CD4-positive, CD25-positive, alpha-beta regulatory T cell (primary cell): ENCODE measurements at regions not wholly inside any gene's neighbourhood (a gene's known extent, or its start where the extent isn't known, plus 50 kb on each side); places are given as distances from the start of the nearest gene placed in this dataset.
A peak's percentile ranks its signal among the peaks of the same experiment; 100 is the strongest.

Source experiments
- ATAC-seq, 2 donors: fragments of 150-1000 bp; cut with Tn5 transposase; one replicate each; pipeline ENCODE4 v1.10.0; 2021; ENCODE audit warnings: low read depth in 2 of 2, moderate number of reproducible peaks in 2 of 2, moderate library complexity in 1 of 2
- DNase-seq, 3 donors: peaks; one replicate each; pipeline versions ENCODE4 v3.0.0 to v3.0.0-alpha.2; 2012 to 2022; ENCODE audit warnings: mixed read lengths in 1 of 3
- H3K27ac ChIP-seq: one replicate; pipeline ENCODE4 v1.7.0; 2013; ENCODE audit warnings: mild to moderate bottlenecking, low read length; ENCODE audit not compliant: insufficient read depth, poor library complexity, severe bottlenecking
- H3K27me3 ChIP-seq: one replicate; pipeline ENCODE4 v1.7.0; 2013; ENCODE audit warnings: low read length; ENCODE audit not compliant: control insufficient read depth, insufficient read depth
- H3K36me3 ChIP-seq: one replicate; pipeline ENCODE4 v1.7.0; 2013; ENCODE audit warnings: mild to moderate bottlenecking, low read length, moderate library complexity; ENCODE audit not compliant: control insufficient read depth, insufficient read depth
- H3K4me1 ChIP-seq: 2 replicates; pipeline ENCODE4 v1.7.0; 2013; ENCODE audit warnings: mild to moderate bottlenecking, low read length; ENCODE audit not compliant: insufficient read depth, control insufficient read depth, poor library complexity, severe bottlenecking
- H3K4me3 ChIP-seq: one replicate; pipeline ENCODE4 v1.7.0; 2013; ENCODE audit warnings: low read depth, mild to moderate bottlenecking, low read length, moderate library complexity
- H3K9me3 ChIP-seq, 2 experiments: 1 replicate in 1 of 2; 2 replicates in 1 of 2; pipeline ENCODE4 v1.7.0; 2013; ENCODE audit warnings: low read length in 2 of 2, mild to moderate bottlenecking in 1 of 2, moderate library complexity in 1 of 2; ENCODE audit not compliant: control insufficient read depth in 2 of 2
- H3K27ac Mint-ChIP-seq, 3 donors: one replicate each; pipeline ENCODE4 v1.8.0; 2020 to 2022; ENCODE audit warnings: mild to moderate bottlenecking in 3 of 3, mixed read lengths in 3 of 3, moderate library complexity in 2 of 3
- H3K27me3 Mint-ChIP-seq: one replicate; pipeline ENCODE4 v1.8.0; 2022; ENCODE audit warnings: mild to moderate bottlenecking, mixed read lengths
- H3K36me3 Mint-ChIP-seq: one replicate; pipeline ENCODE4 v1.8.0; 2020; ENCODE audit warnings: mixed read lengths
- H3K4me1 Mint-ChIP-seq, 4 donors: one replicate each; pipeline ENCODE4 v1.8.0; 2020 to 2022; ENCODE audit warnings: mixed read lengths in 4 of 4, mild to moderate bottlenecking in 1 of 4
- H3K4me3 Mint-ChIP-seq, 4 donors: one replicate each; pipeline ENCODE4 v1.8.0; 2020 to 2022; ENCODE audit warnings: mild to moderate bottlenecking in 4 of 4, mixed read lengths in 4 of 4, moderate library complexity in 3 of 4
- H3K9me3 Mint-ChIP-seq, 7 donors: one replicate each; pipeline ENCODE4 v1.8.0; 2020 to 2022; ENCODE audit warnings: mixed read lengths in 7 of 7, mild to moderate bottlenecking in 3 of 7, moderate library complexity in 2 of 7

DNA sequence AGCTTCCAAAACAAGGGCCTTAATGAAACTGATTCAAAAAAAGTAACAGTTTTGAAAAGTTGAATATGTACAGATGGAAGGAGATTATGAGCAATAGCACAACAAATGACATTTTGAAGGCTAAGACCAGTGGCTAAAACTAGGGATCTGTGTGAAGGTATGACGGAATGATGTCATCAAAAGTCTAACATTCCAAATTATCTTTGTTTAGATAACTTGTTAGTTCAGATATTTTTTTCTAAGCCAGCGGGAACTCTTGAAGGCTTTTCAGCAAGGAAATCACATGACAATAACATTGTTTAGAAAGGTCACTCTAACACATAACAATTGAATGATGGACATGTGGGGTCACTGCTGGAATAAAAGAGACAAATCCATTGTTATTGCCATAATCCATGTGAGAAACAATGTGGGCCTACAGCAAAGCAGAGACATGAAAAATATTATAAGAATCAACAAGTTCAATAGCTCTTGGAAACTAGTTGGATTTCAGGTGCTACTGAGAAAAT lies 260.5 kb downstream of the CASP12 start:
- DNase-seq (no peak), ATAC-seq (no peak)
- peaks cover 0 to 4% (median 0%) of the 10 kb centered on the region in 7 donors for H3K9me3 Mint-ChIP-seq
- Histone ChIP-seq H3K4me3 (no peak overlapping the region), H3K4me1 (no peaks in the 10 kb centered on the region), H3K27ac (no peak overlapping the region), H3K27me3 (no peaks in the 10 kb centered on the region), H3K9me3 (no peaks in the 10 kb centered on the region), H3K36me3 (no peaks in the 10 kb centered on the region)
- H3K36me3 Mint-ChIP-seq = no peaks in the 10 kb centered on the region
- peaks cover 0 to 5% (median 0%) of the 10 kb centered on the region in 4 donors for H3K4me1 Mint-ChIP-seq
- no peak overlapping the region for H3K4me3 Mint-ChIP-seq
- no peaks in the 10 kb centered on the region for H3K27me3 Mint-ChIP-seq
- H3K27ac Mint-ChIP-seq = peak overlapping the region in 1 of 3 donors; percentile 7

DNA sequence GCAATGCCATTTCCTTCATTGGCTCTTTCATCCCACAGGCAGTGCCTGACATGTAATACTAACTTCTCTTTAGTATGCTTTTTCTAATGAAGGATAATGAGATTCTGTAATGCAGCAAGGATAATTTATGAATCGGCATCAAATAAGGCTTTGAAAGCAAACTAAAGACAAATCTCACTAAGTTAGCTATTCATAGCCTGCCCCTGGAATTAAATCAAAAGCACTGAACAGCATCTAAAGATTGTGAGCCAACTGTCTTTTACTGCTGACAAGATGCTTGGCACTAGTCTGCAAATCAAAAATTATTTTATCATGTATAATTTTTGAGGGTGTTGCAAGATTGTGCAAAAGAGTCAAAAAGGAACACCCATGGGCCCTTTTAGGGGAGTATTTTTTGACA lies 265.0 kb downstream of the CASP12 start:
- H3K4me1 Mint-ChIP-seq = peaks cover 0 to 5% (median under 1%) of the 10 kb centered on the region in 4 donors
- H3K27me3 Mint-ChIP-seq = no peaks in the 10 kb centered on the region

GRCh38 chr11:104630352-104630751 lies 267.9 kb downstream of the CASP12 start:
- Mint-ChIP-seq H3K36me3 (no peaks in the 10 kb centered on the region), H3K4me3 (no peak overlapping the region), H3K4me1 (peaks cover 0 to 8% (median under 1%) of the 10 kb centered on the region in 4 donors), H3K27me3 (no peaks in the 10 kb centered on the region), H3K27ac (no peak overlapping the region), H3K9me3 (peaks cover 0 to 1% (median 0%) of the 10 kb centered on the region in 7 donors)
- H3K27ac ChIP-seq = no peak overlapping the region
- no peak for DNase-seq
- no peaks in the 10 kb centered on the region for H3K4me1 ChIP-seq
- no peaks in the 10 kb centered on the region for H3K9me3 ChIP-seq
- no peaks in the 10 kb centered on the region for H3K36me3 ChIP-seq
- no peaks in the 10 kb centered on the region for H3K27me3 ChIP-seq
- no peak for ATAC-seq
- no peak overlapping the region for H3K4me3 ChIP-seq

More for the DNA sequence above, 265.0 kb downstream of the CASP12 start:
- no peak overlapping the region for H3K4me3 Mint-ChIP-seq
- Histone ChIP-seq H3K27me3 (no peaks in the 10 kb centered on the region), H3K9me3 (no peaks in the 10 kb centered on the region), H3K27ac (no peak overlapping the region), H3K4me3 (no peak overlapping the region), H3K4me1 (no peaks in the 10 kb centered on the region), H3K36me3 (no peaks in the 10 kb centered on the region)
- DNase-seq (no peak), ATAC-seq (no peak)
- H3K9me3 Mint-ChIP-seq = peaks cover 0 to 2% (median 0%) of the 10 kb centered on the region in 7 donors
- H3K36me3 Mint-ChIP-seq = no peaks in the 10 kb centered on the region
- no peak overlapping the region for H3K27ac Mint-ChIP-seq

- no peak overlapping the region for H3K4me3 Mint-ChIP-seq
- no peaks in the 10 kb centered on the region for H3K36me3 Mint-ChIP-seq
- no peak overlapping the region for H3K27ac Mint-ChIP-seq
- Histone ChIP-seq H3K4me1 (no peaks in the 10 kb centered on the region), H3K4me3 (no peak overlapping the region), H3K27ac (no peak overlapping the region), H3K36me3 (no peaks in the 10 kb centered on the region), H3K27me3 (no peaks in the 10 kb centered on the region), H3K9me3 (no peaks in the 10 kb centered on the region)
- peaks cover 0 to 10% (median 6%) of the 10 kb centered on the region in 4 donors for H3K4me1 Mint-ChIP-seq
- DNase-seq (no peak), ATAC-seq (no peak)
- peaks cover 0 to 2% (median 0%) of the 10 kb centered on the region in 7 donors for H3K9me3 Mint-ChIP-seq
- H3K27me3 Mint-ChIP-seq = no peaks in the 10 kb centered on the region
Observed at GRCh38 chr11:104625246-104625645, 273.0 kb downstream of the CASP12 start.

DNA sequence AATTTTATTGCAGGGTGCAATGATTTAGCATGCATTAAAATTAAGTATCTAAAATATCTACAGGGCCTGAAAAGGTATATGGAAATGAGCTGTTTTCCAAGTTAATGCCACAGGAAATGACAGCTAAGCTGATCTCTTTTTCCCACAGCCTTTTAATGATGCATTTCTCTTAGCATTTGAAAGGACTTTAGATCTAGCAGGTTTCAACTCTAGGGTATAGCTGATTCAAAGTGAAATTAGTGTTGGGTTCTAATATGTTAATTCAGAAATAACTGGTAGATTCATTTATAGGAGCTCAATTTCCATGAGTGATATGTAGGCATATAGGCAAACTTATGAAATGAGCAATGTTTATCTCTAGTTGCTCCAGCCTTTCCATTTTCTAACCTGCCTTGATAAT lies 274.2 kb downstream of the CASP12 start:
- Mint-ChIP-seq H3K27ac (no peak overlapping the region), H3K4me1 (peaks cover 0 to 9% (median 6%) of the 10 kb centered on the region in 4 donors)
- no peak overlapping the region for H3K4me3 ChIP-seq

GRCh38 chr11:104623518-104623917 lies 274.7 kb downstream of the CASP12 start:
- DNase-seq = no peak
- no peak for ATAC-seq
- no peaks in the 10 kb centered on the region for H3K27me3 Mint-ChIP-seq
- H3K27ac Mint-ChIP-seq = no peak overlapping the region
- H3K36me3 Mint-ChIP-seq = no peaks in the 10 kb centered on the region
- H3K4me3 Mint-ChIP-seq = no peak overlapping the region
- no peak overlapping the region for H3K27ac ChIP-seq
- no peaks in the 10 kb centered on the region for H3K27me3 ChIP-seq
- H3K9me3 Mint-ChIP-seq = peaks cover 0 to 2% (median 0%) of the 10 kb centered on the region in 7 donors
- H3K36me3 ChIP-seq = no peaks in the 10 kb centered on the region
- no peaks in the 10 kb centered on the region for H3K9me3 ChIP-seq
- H3K4me1 ChIP-seq = no peaks in the 10 kb centered on the region
- no peak overlapping the region for H3K4me3 ChIP-seq
- peaks cover 0 to 11% (median 6%) of the 10 kb centered on the region in 4 donors for H3K4me1 Mint-ChIP-seq

More for the DNA sequence above, 274.2 kb downstream of the CASP12 start:
- Histone ChIP-seq H3K9me3 (no peaks in the 10 kb centered on the region), H3K27me3 (no peaks in the 10 kb centered on the region), H3K36me3 (no peaks in the 10 kb centered on the region), H3K4me1 (no peaks in the 10 kb centered on the region), H3K27ac (no peak overlapping the region)
- no peak overlapping the region for H3K4me3 Mint-ChIP-seq
- no peaks in the 10 kb centered on the region for H3K36me3 Mint-ChIP-seq
- H3K9me3 Mint-ChIP-seq = peaks cover 0 to 2% (median 0%) of the 10 kb centered on the region in 7 donors
- ATAC-seq (no peak), DNase-seq (no peak)
- H3K27me3 Mint-ChIP-seq = no peaks in the 10 kb centered on the region

DNA sequence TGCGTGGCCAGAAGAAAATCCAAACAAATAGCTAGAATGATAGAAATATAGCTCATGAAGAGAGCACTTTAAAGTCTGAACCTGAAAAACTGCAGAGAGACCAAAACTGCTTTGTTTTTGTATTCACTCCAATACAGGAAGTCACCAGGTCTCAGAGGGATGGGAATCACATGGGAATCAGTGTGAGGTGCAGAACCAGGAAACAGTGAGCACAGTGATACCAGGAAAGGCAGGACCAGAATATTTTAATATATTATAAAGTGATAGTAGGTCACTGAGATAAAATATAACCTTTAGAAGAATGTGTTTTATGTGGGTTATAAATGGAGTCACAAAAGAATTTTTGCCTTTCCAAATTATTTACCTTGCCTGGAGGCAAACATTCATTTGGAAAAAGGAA lies 277.3 kb downstream of the CASP12 start:
- no peak for ATAC-seq
- Mint-ChIP-seq H3K36me3 (peaks cover 5% of the 10 kb centered on the region), H3K4me1 (peaks cover 0 to 11% (median 2%) of the 10 kb centered on the region in 4 donors), H3K27me3 (no peaks in the 10 kb centered on the region), H3K27ac (peak overlapping the region in 1 of 3 donors; percentile 5), H3K4me3 (no peak overlapping the region), H3K9me3 (peaks cover 0 to 7% (median 1%) of the 10 kb centered on the region in 7 donors)
- no peak for DNase-seq
- Histone ChIP-seq H3K36me3 (no peaks in the 10 kb centered on the region), H3K4me1 (no peaks in the 10 kb centered on the region), H3K4me3 (no peak overlapping the region), H3K27me3 (no peaks in the 10 kb centered on the region), H3K27ac (no peak overlapping the region), H3K9me3 (no peaks in the 10 kb centered on the region)

GRCh38 chr11:104619751-104620150 lies 278.5 kb downstream of the CASP12 start:
- H3K9me3 Mint-ChIP-seq = peaks cover 0 to 7% (median 2%) of the 10 kb centered on the region in 7 donors
- Histone ChIP-seq H3K4me1 (no peaks in the 10 kb centered on the region), H3K4me3 (no peak overlapping the region), H3K27ac (no peak overlapping the region), H3K9me3 (no peaks in the 10 kb centered on the region), H3K27me3 (no peaks in the 10 kb centered on the region), H3K36me3 (no peaks in the 10 kb centered on the region)
- no peak overlapping the region for H3K27ac Mint-ChIP-seq
- no peak overlapping the region for H3K4me3 Mint-ChIP-seq
- no peak for ATAC-seq
- peaks cover 5% of the 10 kb centered on the region for H3K36me3 Mint-ChIP-seq
- DNase-seq = no peak
- H3K4me1 Mint-ChIP-seq = peaks cover 0 to 11% (median 3%) of the 10 kb centered on the region in 4 donors
- no peaks in the 10 kb centered on the region for H3K27me3 Mint-ChIP-seq
